ENCODE measurements at regions not wholly inside any gene's neighbourhood (a gene's known extent, or its start where the extent isn't known, plus 50 kb on each side); places are given as distances from the start of the nearest gene placed in this dataset.

DNA sequence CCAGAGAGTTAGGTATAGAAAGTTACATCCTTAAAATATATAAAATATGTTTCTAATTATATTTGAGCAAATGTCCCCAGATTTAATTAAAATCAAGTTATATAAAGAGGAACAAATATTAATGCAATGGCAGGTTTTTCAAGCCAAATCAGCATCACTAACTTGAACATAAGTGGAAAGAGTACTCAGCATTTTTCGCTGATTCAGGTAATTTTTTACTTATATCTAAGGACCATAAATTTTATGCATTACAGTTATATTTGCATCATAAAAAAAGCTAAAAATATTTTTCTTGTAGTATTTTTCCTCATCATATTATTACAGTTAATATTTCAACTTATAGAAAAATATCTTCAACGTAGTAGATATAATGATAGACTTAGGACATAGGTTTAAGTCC lies 1047.4 kb downstream of the FAM133A start:
- TF ChIP-seq, protein P1, sequence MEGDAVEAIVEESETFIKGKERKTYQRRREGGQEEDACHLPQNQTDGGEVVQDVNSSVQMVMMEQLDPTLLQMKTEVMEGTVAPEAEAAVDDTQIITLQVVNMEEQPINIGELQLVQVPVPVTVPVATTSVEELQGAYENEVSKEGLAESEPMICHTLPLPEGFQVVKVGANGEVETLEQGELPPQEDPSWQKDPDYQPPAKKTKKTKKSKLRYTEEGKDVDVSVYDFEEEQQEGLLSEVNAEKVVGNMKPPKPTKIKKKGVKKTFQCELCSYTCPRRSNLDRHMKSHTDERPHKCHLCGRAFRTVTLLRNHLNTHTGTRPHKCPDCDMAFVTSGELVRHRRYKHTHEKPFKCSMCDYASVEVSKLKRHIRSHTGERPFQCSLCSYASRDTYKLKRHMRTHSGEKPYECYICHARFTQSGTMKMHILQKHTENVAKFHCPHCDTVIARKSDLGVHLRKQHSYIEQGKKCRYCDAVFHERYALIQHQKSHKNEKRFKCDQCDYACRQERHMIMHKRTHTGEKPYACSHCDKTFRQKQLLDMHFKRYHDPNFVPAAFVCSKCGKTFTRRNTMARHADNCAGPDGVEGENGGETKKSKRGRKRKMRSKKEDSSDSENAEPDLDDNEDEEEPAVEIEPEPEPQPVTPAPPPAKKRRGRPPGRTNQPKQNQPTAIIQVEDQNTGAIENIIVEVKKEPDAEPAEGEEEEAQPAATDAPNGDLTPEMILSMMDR (conservative IDR thresholded peaks at IDR 0.05) = no peak
- no peak for TF ChIP-seq ZFX (IDR thresholded peaks at IDR 0.05)
